Activated CD4-positive, alpha-beta T cell treated with anti-CD3 and anti-CD28 coated beads for 1 hour (primary cell): ENCODE measurements at regions not wholly inside any gene's neighbourhood (a gene's known extent, or its start where the extent isn't known, plus 50 kb on each side); places are given as distances from the start of the nearest gene placed in this dataset.

Experiments used
- DNase-seq: peaks from one replicate; pipeline ENCODE4 v3.0.0-alpha.2; 2020

DNA sequence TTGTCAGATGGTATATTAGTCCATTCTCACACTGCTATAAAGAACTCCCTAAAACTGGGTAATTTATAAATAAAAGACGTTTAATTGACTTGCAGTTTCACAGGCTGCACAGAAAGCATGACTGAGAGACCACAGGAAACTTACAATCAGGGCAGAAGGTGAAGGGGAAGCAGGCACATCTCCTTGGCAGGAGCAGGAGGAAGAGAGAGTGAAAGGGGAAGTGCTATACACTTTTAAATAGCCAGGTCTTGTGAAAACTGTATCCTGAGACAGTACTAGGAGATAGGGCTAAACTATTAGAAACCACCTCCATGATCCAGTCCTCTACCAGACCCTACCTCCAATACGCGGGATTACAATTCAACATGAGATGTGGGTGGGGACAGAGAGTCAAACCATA lies 193.9 kb upstream of the KCNG1 start:
- no peak for DNase-seq

DNA sequence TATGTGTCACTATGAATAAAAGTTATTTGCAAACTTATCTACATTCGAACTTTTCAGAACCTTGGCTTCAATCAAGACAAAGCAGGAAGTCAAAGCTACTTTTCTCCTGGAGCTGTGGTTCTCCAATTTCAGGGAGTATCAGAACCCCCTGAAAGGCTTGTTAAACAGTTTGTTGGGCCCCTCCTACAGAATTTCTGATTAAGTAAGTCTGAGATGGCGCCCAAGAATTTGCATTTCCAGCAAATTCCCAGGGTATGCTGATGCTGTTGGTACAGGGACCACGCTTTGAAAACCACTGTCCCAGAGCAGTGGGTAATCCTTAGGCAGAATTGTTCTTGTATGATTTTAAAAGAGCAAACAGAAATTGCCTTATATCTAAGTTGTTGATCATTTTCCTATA lies 189.9 kb upstream of the KCNG1 start:
- DNase-seq = no peak

DNA sequence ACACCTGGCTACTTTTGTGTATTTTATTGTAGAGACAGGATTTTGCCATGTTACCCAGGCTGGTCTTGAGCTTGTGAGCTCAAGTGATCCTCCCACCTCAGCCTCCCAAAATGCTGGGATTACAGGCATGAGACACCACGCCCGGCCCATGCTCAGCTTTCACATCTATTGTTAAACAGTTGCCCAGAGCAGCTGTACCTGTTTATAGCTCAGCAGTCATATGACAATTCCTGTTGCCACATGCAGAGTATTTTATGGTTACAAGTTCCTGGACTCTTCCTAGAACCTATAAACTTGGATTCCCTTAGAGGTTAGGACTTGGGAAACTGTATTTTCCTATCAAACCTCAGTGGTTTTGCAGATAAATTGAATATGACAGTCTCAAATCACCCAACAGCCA lies 188.3 kb upstream of the KCNG1 start:
- no peak for DNase-seq

DNA sequence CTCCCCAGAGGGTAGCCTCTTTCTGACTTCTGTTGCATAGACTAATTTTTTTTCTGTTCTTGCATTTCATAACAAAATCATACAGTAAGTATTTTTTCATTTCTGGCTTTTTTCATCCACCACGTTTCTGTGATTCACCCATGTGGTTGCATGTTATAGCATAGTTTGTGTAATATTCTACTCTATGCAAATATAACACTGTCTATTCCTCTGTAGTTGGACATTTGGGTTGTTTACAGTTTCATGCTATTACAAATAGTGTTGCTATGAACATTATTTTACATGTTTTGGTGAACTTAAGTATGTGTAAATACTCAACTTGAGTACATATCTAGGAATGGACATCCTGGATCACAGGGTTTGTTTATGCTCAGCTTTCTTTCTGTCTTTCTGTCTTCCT lies 187.2 kb upstream of the KCNG1 start:
- no peak for DNase-seq

DNA sequence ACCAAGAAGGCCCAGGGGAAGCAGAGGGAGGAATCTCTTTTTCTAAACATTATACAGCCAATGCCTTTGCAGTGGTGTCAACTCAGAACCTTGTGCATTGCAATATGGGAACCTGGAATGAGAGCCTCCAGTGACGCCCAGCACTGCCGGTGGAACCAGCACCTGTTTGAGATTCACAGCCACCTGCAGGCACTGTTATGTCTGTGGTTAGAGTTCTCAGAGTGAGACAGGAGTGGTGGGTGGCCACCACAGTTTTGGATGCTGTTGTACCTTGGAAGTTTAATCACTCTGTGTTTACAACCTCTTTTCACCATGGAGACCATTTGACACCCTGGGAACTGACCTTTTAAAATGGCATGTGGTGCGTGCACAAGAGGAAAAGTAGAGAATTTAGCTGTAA lies 185.3 kb upstream of the KCNG1 start:
- no peak for DNase-seq

DNA sequence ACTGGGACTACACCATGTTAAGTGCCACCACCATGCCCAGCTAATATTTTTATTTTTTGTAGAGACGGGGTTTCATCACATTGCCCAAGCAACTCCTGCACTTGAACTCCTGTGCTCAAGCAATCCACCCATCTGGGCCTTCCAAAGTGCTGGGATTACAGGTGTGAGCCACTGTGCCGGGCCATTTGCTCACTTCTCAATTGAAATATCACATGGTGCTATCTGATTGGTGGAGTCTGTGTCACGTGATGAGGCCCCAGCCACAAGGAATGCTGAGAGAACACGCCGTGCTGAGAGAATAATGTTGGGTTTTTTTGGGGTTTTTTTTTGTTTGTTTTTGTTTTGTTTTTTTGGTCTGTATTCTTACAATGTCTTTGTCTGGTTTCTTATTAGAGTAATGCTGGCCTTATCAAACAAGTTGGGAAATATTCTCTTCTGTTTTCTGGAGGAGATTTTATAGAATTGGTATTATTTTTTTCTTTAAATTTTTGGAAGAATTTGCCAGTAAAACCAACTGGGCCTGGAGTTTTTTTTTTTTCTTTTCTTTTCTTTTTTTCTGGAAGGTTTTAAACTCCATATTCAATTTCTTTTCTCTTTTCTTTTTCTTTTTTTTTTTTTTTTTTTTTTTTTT lies 183.2 kb upstream of the KCNG1 start:
- DNase-seq = no peak

DNA sequence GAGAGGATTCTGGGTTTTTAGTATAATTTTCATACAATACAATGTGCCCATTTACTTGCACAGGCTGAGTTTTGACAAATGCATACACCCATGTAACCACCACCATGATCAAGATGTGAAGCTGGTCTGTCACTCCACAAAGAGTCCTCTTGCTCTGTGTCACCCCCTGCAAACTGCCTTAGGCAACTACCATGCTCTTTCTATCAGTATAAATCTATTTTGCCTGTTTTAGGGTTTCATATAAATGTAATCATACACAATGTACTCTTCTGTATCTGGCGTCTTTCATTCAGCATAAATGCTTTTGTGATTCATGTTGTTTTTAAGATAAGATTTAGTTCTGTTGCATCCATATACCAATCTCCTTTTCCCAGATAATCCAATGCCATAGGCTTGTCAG lies 181.9 kb upstream of the KCNG1 start:
- DNase-seq = no peak

DNA sequence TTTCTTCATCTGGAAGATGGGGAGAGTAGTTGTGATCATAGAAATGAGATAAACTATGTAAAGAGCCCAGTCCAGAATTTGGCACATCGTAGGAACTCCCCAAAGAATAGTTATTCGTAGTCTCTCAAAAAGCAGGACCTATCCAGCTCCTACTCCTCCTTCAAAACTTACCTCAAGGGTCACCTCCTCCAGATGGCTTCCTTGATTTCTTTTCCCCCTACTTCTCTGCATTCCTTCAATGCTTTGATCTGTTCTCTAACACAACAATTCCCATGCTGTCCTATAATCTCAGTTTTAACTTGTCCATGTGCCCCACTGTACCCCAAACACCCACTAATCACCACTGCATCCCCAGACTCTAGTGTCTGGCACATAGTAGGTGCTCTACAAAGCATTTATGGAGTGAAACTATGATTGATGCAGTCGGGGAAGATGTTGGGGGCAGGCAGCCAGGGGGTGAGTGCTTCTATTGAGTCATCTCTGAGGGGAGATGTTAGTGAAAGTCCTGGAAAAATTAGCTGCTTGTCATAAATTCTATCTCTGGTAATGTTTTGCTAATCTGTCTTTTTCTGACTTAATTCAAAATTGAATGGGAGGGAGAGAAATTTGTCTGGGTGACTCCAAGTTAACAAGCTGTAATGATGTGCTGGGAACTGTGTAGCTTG lies 181.3 kb upstream of the KCNG1 start:
- no peak for DNase-seq

DNA sequence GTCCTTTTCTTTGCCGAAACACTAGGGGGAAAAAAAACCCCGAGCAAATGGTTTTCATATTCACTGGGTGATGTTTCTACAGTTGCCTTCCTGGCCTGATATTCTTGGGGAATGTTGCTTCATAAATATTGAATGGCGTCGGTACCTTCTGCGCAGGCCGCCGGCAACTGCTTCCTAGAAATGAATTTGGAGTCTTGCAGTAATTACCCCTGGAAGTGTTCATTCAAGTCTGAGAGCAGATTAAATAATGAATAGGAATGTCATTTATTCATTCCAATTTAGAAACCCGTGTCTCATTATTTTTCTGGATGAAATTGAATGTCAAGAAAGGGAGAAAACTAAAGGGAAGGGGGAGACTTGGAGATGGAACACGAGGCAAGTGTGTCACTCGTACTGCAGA lies 179.4 kb upstream of the KCNG1 start:
- no peak for DNase-seq

DNA sequence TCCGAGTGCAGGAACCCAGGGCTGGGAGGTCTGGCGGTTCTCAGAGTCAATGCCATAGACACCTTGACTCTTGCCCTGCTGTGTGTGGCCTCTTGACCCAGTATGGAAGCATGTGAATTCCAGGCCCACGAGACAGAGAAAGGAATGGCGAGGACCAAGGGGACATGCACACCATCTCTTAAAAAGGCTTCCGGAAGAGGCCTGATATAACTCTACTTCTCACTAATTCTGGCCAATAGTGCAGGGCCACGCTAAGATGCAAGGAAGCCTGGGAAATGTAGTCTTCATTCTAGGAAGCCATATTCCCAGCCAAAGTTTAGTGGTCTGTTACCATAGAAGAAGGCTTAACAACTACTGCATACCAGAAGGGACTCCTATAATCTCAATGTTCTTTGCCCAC lies 177.0 kb upstream of the KCNG1 start:
- no peak for DNase-seq

DNA sequence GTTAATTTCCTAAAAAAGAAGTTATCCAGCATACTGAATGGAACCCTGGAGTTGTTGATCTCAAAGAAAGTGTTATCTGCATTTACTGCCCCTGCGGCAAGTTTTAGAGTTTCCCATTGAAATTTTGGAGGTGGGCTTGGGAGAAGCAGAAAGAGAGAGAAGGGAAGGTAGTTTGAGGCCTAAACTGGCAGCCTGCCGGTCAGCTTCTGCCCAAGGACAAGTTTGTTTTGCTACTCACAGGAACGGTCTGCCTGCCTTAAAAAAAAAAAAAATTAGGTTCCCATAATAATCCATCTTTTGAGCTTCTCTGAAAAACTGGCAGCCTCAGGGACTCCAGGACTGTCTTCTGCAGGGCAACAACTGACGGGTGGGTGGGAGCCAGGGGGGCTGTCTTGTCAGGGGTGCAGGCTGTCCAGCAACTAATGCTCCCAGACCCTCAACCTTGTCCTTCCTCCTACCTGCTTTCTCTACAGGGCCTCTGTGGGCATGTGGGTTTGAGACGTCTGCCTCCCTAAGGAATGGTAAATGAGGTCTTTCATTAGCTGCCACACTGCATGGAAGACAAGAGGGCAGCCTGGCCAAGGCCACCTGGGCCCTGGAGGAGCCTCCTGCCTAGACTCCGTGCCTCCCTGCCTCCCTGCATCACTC lies 176.1 kb upstream of the KCNG1 start:
- no peak for DNase-seq

DNA sequence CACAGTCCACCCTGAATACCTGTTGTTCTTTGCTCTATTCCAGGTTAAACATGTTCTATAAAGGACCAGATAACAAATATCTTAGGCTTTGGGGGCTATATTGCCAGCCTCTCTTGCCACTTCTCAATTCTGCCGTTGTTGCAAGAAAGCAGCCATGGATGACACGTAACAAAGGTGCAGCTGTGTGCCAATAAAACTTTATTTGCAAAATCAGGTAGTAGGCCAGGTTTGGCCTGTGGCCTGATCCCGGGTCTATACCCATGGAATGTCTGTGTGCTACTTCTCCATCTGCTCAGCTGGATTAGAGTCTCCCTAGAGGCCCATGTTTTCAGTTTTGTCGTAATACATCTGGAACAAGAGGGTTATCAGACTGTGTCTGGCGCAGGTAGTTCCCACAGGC lies 175.3 kb upstream of the KCNG1 start:
- DNase-seq = no peak

DNA sequence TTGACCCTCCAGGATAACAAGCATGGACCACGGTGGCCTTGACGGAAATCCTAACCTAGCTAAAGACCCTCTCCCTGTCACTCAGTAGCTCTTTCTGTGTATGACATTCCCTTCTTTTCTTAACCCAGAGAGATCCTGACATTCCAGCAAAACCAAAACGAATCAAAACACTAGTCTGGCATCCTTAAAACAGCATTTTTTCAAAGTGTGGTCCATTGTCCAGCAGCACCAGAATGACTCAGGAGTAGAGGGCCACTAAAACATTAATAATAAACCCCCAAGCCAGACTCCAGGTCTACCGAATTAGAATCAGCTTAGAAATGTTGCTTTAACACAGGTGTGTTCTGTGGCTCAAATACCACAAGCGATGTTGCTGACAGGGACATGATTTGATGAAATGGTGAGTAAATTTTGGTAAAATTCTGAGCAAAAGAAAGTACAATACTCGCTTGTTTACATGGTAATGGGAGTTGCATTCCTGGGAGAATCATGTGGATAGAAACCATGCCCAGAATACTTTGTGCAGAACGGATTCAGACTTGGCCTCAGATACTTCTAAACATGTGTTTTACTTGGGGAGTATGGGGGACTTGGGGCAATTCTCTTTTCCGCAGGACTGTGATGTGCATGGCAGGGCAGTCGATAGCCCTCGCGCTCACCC lies 174.2 kb upstream of the KCNG1 start:
- DNase-seq = no peak

DNA sequence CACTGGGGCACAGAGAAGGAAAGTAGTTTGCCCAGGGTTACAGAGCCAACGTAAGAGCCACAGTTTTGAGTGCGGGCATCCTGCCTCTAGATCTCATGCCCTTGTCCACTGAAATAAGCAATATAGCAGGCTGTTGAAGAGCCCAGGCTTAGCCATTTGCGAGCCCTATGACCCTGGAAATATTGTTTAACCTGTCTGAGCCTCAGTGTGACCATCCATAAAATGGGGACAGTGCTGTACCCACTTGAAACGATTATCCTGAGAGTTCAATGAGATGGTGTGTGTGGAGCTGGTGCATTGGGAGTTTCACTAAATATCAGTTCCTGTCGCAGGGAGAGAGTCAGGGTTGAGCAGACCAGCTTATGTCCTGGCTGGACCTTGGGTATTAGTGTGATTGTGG lies 173.1 kb upstream of the KCNG1 start:
- no peak for DNase-seq

DNA sequence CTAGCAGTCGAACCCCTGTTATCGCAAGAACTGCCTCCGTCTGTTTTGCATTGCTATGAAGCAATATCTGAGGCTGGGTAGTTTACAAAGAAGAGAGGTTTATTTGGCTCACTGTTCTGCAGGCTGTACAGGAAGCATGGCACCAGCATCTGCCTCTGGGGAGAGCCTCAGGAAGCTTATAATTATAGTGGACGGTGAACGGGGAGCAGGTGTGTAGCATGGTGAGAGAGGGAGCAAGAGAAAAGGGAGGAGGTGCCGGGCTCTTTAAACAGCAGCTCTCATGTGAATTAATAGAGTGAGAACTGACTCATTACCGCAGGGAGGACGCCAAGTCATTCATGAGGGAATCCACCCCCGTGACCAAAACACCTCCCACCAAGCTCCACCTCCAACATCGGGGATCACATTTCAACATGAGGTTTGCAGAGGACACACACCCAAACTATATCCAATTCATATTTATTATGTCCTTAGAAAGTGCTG lies 172.6 kb upstream of the KCNG1 start:
- DNase-seq = no peak

DNA sequence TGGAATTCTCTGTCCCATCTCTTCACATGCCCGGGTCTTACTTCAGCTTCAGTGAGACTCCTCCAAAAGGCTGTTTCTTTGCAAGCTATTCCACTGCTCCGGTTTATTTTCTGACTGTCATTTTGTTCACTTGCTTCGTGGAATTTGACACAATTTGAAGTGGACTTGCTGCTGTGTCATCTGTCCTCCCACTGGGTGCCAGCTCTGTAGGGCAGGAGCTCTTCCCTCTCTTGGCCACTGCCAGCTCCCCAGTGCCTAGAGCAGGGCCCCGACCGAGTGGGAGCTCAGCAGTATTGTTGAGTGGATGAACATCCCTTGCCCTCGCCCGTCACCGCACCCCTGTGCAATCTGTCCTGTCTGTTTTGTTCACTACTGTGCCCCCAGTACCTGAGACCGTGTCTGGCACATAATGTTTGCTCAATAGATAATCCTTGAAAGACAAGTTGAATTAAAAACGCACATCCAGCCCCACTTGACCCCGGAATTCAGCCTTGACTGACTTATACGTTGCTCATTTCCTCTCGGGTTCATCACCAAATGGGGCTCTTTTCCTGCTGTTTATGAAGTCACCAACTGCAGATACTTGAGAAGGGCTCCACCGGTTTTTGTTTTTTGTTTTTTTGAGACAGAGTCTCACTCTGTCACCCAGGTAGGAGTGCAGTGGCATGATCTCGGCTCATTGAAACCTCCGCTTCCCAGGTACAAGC lies 170.3 kb upstream of the KCNG1 start:
- no peak for DNase-seq

DNA sequence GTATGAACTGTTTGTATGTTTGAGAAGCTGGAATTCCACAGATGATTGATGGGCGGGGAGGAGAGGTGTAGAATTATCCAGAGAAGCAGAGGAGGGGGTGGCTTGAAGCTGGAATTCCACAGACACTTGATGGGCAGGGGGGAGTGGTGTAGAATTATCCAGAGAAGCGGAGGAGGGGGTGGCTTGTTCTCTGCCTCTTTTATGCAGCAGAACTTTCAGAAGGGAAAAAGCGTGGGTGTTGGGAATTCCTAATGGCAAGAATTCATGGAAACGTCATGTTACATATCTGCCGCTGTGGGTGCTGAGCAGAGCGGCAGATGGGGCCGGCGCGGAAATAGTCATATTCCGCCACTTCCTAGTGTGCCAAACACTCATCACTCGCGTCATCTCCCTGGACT lies 167.9 kb upstream of the KCNG1 start:
- no peak for DNase-seq

DNA sequence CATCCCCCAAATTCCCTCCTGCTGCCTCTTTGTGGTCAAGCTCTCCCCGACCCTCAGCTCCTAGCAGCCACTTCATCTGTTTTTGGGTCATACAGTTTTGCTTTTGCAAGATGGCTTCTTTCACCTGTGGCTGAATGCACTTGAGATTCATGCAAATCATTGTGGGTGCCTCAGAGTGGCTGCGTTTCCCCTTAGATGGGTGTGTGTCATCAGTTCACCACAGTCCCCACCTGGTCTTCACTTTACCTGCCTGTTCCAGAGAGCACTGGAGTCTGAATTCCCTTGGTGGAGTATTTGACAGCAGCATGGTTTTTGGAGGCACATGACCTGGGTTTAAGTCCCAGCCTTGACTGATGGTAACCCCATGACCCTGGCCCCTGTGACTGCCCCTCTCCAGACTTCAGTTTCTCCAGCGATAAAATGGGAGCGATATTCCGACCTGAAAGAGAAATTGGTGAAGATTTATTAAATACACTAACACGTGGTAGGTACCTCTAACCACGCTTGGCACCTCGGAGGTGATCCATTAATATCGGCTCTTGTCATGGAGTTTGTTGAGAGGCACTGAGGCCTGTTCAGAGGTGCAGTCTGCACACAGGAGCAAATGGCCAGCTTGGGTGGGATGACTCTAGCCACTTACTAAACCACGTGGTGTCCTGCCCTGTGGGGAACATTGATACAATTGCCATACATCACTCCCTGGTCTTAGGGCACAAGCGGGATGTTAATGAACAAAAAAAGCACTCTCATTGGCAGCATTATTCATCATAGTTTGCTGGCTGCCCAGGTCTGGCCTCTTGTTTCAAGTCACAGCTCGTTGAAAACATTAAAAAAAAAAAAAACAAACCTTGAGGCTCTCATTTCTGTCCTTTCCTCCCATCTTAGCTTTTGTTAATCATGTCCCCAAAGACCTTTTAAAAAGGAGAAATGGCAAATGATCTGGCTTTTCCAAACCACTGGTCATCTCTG lies 167.2 kb upstream of the KCNG1 start:
- DNase-seq = no peak

DNA sequence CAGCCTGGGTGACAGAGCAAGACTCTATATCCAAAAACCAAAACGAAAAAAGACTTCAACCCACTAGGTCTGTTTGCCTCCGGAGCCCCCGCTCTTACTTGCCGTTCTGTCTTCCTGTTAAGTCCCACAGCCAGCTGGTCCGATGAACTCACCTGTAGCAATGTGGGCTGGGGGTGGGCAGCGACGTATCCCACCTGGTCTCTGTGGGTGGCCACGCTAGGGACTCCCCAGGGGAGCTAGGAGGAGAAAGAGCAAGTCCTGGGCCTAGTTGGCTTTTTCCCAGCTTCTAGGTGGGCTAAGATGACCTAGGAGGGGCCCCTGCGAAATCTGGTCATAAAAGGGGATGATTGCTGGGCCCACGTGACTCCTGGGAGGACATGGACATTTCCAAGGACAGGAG lies 166.0 kb upstream of the KCNG1 start:
- DNase-seq = no peak

DNA sequence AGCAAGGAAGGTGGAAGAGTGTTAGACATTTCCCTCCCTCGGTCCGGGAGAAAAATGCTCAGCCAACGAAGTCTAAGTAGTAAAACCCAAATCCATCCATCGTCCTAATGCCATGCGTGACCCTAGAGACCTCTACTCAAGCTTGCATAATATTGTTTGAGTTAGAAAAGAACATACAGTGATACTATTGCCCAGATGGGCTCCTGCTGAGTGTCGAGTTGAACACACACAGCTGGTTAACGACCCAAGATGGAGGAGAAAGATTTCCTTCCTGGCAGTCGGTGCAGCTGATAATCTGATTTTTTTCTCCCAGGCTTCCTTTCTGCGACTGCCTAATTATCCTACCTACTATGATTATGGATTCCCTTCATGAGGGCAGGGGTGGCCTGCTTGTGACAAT lies 164.4 kb upstream of the KCNG1 start:
- DNase-seq = no peak

DNA sequence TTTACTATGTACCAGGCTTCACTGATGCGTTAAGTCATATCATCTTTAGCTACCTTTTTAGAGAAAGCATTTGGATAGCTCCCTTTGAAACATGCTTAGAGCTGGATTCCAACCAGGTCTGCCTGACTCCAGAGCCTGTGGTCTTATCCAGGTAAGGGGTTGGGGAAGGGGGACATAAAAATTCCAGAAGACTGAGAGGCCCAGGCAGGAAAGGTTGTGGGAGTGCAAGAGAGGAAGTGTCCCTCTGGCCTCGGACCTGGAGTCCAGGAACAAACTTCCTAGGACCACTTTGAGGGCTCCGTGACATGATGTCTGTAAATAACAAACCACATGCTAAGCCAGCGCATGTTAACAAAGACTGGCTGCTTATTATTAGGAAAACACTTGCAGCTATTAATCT lies 163.0 kb upstream of the KCNG1 start:
- DNase-seq = no peak

DNA sequence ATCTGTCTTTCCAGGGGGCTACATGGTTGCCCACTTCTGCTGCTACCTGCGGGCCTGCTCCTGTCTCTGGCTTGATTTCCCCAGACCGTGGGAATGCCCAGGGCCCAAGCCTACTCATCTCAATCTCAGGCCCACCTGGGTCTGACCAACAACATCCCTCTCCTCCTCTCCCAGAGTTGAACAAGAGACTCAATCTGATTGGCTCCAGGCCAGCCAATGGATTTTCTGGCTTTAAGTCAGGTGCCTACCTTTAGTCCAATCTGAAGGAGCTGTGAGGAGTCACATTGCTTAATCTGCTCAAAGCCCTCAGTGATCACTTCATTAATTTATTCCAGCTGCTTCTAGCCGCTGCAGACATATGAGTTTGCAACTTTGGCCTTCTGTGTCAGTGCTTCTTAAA lies 162.4 kb upstream of the KCNG1 start:
- DNase-seq = no peak
